Fibroblast of skin of right quadriceps (primary cell): ENCODE measurements at regions not wholly inside any gene's neighbourhood (a gene's known extent, or its start where the extent isn't known, plus 50 kb on each side); places are given as distances from the start of the nearest gene placed in this dataset.
"Not testable (repeated sequence)": the region's sequence is repeated elsewhere in the genome, so short reads cannot be mapped to it uniquely, and the experiment has no call there.

Experiments used
- DNase-seq: peaks from one replicate; pipeline ENCODE4 v3.0.0-alpha.2; 2013

GRCh38 chr9:95729669-95730368, 145.7 kb upstream of the ERCC6L2 start:
- DNase-seq: no peak

GRCh38 chr9:95729046-95729445, 146.4 kb upstream of the ERCC6L2 start:
- no peak for DNase-seq

- no peak for DNase-seq
Observed at GRCh38 chr9:95727947-95728520, 147.5 kb upstream of the ERCC6L2 start.

- peak; percentile 52 for DNase-seq
Observed at GRCh38 chr9:95726756-95727155, 148.7 kb upstream of the ERCC6L2 start.

GRCh38 chr9:95725045-95725444, 150.4 kb upstream of the ERCC6L2 start:
- no peak for DNase-seq

GRCh38 chr9:95724253-95724991, 151.1 kb upstream of the ERCC6L2 start:
- DNase-seq: no peak

GRCh38 chr9:95722141-95722540, 153.3 kb upstream of the ERCC6L2 start:
- DNase-seq: no peak

- no peak for DNase-seq
Observed at GRCh38 chr9:95721061-95721531, 154.4 kb upstream of the ERCC6L2 start.

- no peak for DNase-seq
Observed at GRCh38 chr9:95720496-95720895, 155.0 kb upstream of the ERCC6L2 start.

- no peak for DNase-seq
Observed at GRCh38 chr9:95719354-95719753, 156.1 kb upstream of the ERCC6L2 start.

GRCh38 chr9:95718263-95718662, 157.2 kb upstream of the ERCC6L2 start:
- DNase-seq: no peak

GRCh38 chr9:95715868-95716435, 159.5 kb upstream of the ERCC6L2 start:
- DNase-seq: no peak

GRCh38 chr9:95710446-95710845, 165.0 kb upstream of the ERCC6L2 start:
- no peak for DNase-seq

GRCh38 chr9:95696701-95697100, 178.8 kb upstream of the ERCC6L2 start:
- DNase-seq: no peak

- DNase-seq: no peak
Observed at GRCh38 chr9:95691435-95691834, 174.7 kb upstream of the PTCH1 start.

GRCh38 chr9:95689669-95690068, 172.9 kb upstream of the PTCH1 start:
- no peak for DNase-seq

- DNase-seq: no peak
Observed at GRCh38 chr9:95684516-95684915, 167.7 kb upstream of the PTCH1 start.

- not testable (repeated sequence) for DNase-seq
Observed at GRCh38 chr9:95680306-95680705, 163.5 kb upstream of the PTCH1 start.

- no peak for DNase-seq
Observed at GRCh38 chr9:95679874-95680273, 163.1 kb upstream of the PTCH1 start.

GRCh38 chr9:95678759-95679158, 162.0 kb upstream of the PTCH1 start:
- no peak for DNase-seq

- no peak for DNase-seq
Observed at GRCh38 chr9:95670122-95670521, 153.4 kb upstream of the PTCH1 start.

- DNase-seq: no peak
Observed at GRCh38 chr9:95669253-95669652, 152.5 kb upstream of the PTCH1 start.

- no peak for DNase-seq
Observed at GRCh38 chr9:95667789-95668188, 151.0 kb upstream of the PTCH1 start.

- DNase-seq: no peak
Observed at GRCh38 chr9:95666785-95667155, 150.0 kb upstream of the PTCH1 start.
